ENCODE measurements at regions not wholly inside any gene's neighbourhood (a gene's known extent, or its start where the extent isn't known, plus 50 kb on each side); places are given as distances from the start of the nearest gene placed in this dataset.
"Not testable (repeated sequence)": the region's sequence is repeated elsewhere in the genome, so short reads cannot be mapped to it uniquely, and the experiment has no call there.

GRCh38 chr7:46928719-46929118 is 653.2 kb downstream of the TNS3 start:
- DNase-seq, result no peak

GRCh38 chr7:46927131-46927810 is 654.6 kb downstream of the TNS3 start:
- DNase-seq, result peak; percentile 4

GRCh38 chr7:46916581-46916980 is 665.3 kb downstream of the TNS3 start:
- DNase-seq, result no peak

GRCh38 chr7:46912692-46913091 is 669.2 kb downstream of the TNS3 start:
- DNase-seq, result no peak

GRCh38 chr7:46909601-46910051 is 672.3 kb downstream of the TNS3 start:
- no peak for DNase-seq

- no peak for DNase-seq
Observed at GRCh38 chr7:46908770-46909169, 673.1 kb downstream of the TNS3 start.

GRCh38 chr7:46904523-46904922 is 677.4 kb downstream of the TNS3 start:
- DNase-seq, result not testable (repeated sequence)

- DNase-seq, result no peak
Observed at GRCh38 chr7:46902463-46902862, 679.4 kb downstream of the TNS3 start.

- no peak for DNase-seq
Observed at GRCh38 chr7:46900312-46901263, 681.3 kb downstream of the TNS3 start.

- no peak for DNase-seq
Observed at GRCh38 chr7:46897381-46897780, 684.5 kb downstream of the TNS3 start.

- DNase-seq, result no peak
Observed at GRCh38 chr7:46886669-46887374, 695.1 kb downstream of the TNS3 start.

GRCh38 chr7:46885167-46885566 is 696.7 kb downstream of the TNS3 start:
- DNase-seq, result no peak

GRCh38 chr7:46881507-46882127 is 700.3 kb downstream of the TNS3 start:
- no peak for DNase-seq

GRCh38 chr7:46880508-46881196 is 701.3 kb downstream of the TNS3 start:
- DNase-seq, result no peak

GRCh38 chr7:46879783-46880182 is 702.1 kb downstream of the TNS3 start:
- no peak for DNase-seq

- DNase-seq, result no peak
Observed at GRCh38 chr7:46871516-46871915, 710.4 kb downstream of the TNS3 start.

- DNase-seq, result no peak
Observed at GRCh38 chr7:46864716-46865115, 717.2 kb downstream of the TNS3 start.

GRCh38 chr7:46859963-46860475 is 721.9 kb downstream of the TNS3 start:
- no peak for DNase-seq

GRCh38 chr7:46855851-46856250 is 726.1 kb downstream of the TNS3 start:
- DNase-seq, result no peak

GRCh38 chr7:46854958-46855473 is 726.9 kb downstream of the TNS3 start:
- no peak for DNase-seq

GRCh38 chr7:46853451-46853850 is 728.5 kb downstream of the TNS3 start:
- no peak for DNase-seq

GRCh38 chr7:46852795-46853194 is 729.1 kb downstream of the TNS3 start:
- no peak for DNase-seq
